Hindlimb muscle (tissue), 1 donor: ENCODE measurements at regions not wholly inside any gene's neighbourhood (a gene's known extent, or its start where the extent isn't known, plus 50 kb on each side); places are given as distances from the start of the nearest gene placed in this dataset.
"Not testable (repeated sequence)": the region's sequence is repeated elsewhere in the genome, so short reads cannot be mapped to it uniquely, and the experiment has no call there.

Experiments used
- DNase-seq: peaks from one replicate; pipeline ENCODE4 v3.0.0-alpha.2; 2013

GRCh38 chr2:95654897-95655296 is 63.1 kb downstream of the TRIM43 start:
- DNase-seq: not testable (repeated sequence)

- not testable (repeated sequence) for DNase-seq
Observed at GRCh38 chr2:95656553-95656952, 64.8 kb downstream of the TRIM43 start.

GRCh38 chr2:95657937-95658336 is 66.1 kb downstream of the TRIM43 start:
- DNase-seq: not testable (repeated sequence)

DNA sequence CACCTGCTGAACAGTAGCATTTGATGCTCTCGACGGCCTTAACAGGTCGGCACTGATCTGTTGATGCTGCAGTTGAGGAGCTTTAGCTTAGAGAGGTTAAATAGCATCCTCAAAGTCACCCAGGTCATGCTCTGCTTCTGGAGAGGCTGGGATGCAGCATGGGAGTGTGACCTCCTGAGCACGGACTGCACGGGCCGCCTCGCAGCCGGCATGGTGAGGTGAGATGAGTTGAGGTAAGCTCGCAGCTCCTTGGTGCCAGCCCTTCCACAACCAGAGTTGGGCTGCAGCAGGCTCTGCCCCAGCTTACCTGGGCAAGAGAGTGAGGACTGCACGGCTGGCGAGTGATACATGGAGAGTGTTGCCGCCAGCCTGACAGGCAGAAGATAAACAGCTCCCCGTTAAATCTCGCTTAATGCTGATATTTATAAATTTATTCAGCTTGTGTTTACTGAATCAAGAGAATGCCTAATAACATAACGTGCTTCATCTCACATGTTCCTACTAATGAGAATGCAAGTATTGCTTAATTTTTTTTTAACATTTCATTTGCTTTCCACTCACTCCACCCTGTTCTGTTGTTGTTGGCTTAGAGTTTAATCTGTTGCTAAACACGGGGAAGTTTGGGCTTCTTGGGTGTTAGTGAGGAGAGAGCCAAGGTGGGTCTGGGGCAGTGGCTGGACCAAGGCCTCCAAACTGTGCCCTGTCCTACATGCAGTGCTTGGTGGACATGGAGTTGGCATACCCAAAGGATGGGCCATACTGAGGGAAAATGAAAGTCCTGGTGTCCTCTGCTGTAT is 69.2 kb downstream of the TRIM43 start:
- not testable (repeated sequence) for DNase-seq

GRCh38 chr2:95663471-95664441 is 72.0 kb downstream of the TRIM43 start:
- DNase-seq: not testable (repeated sequence)

- not testable (repeated sequence) for DNase-seq
Observed at GRCh38 chr2:95666636-95667035, 74.8 kb downstream of the TRIM43 start.

DNA sequence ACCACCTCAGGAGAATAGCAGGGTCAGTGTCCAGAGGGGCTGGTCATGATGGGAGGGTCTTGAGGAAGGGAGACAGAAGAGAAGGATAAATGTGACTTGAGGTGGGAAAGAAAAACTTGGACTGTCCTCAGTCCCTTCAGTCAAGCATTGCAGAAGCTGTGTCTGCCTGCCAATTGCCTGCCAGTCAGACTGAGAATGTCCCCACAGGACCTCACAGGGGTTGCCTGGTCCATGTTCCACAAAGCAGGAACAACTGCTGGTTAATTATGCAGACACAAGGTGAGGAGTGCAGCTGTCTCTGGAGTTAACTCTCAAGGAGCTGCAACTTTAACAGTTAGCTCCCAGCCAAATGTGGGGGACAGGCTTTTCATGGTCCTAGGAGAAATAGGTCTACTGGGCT is 75.7 kb downstream of the TRIM43 start:
- DNase-seq: no peak

DNA sequence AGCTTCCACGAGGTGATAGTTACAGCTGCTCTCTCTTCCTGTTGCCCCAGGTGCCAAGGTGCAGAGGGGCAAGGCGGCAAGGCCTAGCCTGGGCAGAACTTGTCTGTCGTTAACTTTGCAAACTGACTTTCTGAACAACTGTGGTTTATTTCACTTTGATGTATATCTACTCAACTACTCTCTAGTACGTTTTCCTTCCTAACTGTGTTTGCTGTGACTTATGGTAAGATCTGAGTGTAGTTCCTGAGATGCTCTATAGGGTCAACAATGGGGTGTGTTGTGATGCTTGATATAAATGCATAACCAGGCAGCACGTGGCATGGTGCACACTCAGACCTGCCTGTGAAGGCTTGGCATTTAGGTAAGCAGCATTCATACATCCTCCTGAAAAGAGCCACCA is 77.1 kb downstream of the TRIM43 start:
- not testable (repeated sequence) for DNase-seq

DNA sequence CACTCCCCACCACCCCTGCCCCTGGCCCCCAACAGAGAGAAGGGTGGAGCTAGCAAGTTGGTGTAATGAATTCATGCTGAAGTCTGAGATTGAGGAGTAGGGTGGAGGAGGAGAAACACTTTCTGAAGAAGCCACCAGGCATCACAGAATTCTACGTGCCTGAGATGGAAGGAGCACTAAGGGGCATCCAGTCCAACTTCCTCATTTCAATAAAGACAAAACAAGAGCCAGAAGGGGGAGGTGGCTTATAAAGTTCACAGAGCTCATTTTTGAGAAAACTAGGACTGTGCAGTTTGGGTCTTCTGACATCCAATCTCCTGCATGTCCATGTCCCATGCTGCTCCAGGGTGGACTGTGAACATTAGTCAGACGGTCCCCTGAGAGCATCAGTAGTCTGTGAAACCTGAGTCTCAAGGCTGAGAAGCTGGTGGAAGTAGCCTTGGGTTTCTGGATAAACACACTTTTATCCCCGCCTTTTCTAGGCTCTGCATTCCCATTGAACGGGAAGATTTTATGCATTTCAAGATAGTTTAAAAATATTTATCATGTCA is 77.7 kb downstream of the TRIM43 start:
- DNase-seq: no peak

- DNase-seq: no peak
Observed at GRCh38 chr2:95670167-95670566, 78.4 kb downstream of the TRIM43 start.

GRCh38 chr2:95670686-95671085 is 78.9 kb downstream of the TRIM43 start:
- no peak for DNase-seq

DNA sequence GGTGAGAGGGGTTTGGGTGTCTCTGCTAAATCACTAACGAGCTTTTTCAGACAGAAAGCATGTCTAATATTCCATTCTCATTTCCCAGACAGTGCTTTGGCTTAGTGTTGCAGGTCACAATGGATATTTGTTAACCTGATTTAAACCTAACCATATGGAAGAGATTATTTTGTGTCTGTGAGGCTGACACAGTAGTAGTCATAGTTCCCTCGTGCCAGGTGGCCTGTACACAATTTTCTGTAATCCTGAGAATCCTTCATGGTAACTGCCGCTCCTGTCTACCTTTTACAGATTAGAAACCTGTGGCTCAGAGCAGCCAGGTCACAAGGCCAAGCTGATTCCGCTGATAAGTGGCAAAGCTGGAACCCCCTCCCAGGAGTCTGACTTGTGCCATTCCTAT is 79.4 kb downstream of the TRIM43 start:
- DNase-seq: not testable (repeated sequence)

DNA sequence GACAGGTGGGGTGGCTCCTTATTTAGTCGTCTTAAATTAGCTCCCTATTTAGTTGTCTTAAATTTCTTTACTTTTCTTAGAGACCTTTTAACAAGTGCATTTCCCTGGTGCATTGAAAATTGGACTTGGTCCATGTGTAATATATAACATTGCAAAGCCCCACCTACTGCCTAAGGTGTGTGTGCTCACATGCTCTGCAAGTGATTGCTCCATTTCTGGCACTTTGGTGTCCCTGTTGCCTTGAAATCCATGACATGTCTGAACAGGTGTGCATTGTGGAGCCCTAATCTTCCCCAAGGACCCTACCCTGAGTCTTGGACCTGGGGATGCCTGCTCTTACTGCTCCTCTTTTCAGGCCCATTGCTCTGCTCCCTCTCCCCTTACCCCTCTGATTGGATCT is 80.2 kb downstream of the TRIM43 start:
- DNase-seq: not testable (repeated sequence)

DNA sequence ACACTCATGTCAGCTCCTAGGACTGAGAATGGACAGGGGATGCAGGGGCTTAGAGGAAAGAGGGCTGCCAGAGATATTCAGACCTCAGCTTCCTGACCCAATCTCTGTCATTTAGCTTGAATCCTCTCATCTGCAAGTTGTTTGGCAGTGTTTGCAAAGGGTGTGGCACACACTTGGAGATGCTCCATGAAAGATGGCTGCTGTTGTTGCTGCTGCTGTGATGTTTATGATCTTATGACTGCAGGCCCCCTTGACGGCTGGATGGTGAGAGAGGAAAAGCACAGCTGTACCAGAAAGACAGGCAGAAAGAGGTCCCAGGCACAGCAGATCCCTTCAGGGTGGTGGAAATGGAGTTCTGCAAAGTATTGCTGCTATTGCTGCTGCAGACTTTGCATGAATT is 80.7 kb downstream of the TRIM43 start:
- DNase-seq: not testable (repeated sequence)

DNA sequence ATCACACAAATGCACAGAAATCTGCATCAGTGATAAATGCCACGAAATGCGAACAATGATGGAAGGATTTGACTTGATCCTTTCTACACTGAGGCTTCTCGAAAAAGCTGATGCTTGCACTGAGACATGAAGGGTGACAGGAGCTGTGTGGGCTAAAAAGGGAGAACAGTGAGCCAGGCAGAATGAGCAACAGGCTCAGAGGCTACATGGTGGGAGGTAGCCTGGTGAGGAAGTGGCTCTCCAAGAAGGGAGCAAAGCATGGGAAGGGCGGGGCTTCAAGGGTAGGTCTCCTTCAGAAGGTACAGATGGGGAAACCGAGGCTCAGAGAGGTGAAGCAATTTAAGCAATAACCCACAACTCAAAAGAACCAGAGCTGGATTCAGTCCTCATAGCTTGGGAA is 82.4 kb downstream of the TRIM43 start:
- no peak for DNase-seq

DNA sequence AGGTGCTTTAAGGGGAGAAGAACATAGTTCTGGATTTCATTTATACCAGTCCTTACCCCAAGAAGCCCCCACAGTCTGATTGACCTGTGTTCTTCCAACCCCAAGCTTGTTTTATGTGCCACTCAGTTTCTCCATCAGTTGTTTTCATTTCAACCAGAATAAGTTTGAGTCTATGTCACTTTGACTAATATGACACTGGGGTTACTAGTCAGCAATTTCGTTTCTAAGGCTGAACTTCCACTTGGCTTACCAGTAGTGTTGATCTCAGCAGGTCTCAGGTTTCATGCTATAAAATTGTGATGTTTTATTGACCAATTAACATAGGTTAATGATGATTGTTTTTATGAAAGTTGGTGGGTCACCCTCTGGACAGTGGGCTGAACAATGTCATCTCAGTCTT is 84.8 kb downstream of the TRIM43 start:
- not testable (repeated sequence) for DNase-seq

DNA sequence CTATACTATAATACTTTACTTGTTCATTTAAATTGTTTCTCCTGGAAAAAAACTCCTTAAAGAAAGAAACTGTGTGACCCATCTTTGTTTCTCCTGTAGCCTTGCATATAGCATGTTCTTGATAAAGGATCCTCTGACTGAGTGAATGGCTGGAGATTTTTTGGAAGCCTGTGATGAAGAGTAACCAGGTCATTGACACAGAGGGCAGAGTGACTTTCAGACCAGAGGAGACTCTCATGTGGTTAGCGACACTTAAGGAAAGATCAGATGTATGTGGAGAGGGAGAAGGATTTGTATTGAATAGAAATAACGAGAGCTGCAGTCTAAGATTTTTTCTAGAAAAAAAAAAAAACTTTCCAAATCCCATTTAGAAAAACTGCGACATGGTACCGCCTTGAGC is 85.5 kb downstream of the TRIM43 start:
- no peak for DNase-seq

- not testable (repeated sequence) for DNase-seq
Observed at GRCh38 chr2:95677833-95678232, 86.0 kb downstream of the TRIM43 start.

DNA sequence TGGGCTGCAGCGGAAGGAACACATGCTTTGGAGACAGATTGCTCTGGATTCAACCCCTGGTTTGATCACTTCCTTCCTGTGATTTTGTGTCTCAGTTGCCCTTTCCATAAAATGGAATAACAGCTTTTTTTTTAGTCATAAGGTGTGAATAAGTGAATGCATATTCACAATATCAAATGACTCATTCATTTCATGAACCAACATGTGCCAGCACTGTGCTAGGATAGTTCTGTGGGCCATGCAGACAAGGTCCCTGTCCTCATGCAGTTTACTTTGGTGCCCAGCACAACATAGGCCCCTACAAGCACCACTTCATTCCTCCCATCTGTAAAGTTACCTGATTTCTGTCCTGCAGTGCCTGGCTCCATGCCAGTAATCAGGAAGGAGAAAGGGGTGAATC is 89.4 kb downstream of the TRIM43 start:
- not testable (repeated sequence) for DNase-seq

DNA sequence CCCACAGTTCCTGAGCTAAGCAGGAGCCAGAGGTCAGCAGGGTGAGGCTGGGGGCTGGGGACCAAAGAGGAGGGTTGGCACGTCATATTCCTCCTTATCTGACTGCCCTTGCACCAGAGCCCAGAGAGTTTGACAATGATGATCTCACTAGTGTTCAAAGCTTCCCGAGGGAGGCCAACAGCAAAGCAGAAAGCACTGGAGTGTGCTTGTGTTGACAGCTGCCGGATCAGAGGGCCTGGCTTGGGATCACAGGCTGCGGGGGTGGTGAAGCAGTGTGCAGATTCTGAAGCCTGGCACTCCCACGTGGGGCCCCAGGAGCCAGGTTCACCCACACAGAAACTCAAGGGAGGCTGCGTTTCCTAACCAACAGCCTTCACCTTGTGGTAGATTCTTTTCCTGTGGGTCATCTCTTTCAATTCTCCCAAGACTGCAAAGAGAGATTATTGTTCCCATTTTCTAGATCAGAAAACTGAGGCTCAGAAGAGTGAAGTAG is 89.8 kb downstream of the TRIM43 start:
- DNase-seq: not testable (repeated sequence)

GRCh38 chr2:95682889-95683517 is 91.2 kb downstream of the TRIM43 start:
- not testable (repeated sequence) for DNase-seq

GRCh38 chr2:95685513-95685912 is 93.7 kb downstream of the TRIM43 start:
- DNase-seq: no peak
